ENCODE measurements at regions not wholly inside any gene's neighbourhood (a gene's known extent, or its start where the extent isn't known, plus 50 kb on each side); places are given as distances from the start of the nearest gene placed in this dataset.

DNA sequence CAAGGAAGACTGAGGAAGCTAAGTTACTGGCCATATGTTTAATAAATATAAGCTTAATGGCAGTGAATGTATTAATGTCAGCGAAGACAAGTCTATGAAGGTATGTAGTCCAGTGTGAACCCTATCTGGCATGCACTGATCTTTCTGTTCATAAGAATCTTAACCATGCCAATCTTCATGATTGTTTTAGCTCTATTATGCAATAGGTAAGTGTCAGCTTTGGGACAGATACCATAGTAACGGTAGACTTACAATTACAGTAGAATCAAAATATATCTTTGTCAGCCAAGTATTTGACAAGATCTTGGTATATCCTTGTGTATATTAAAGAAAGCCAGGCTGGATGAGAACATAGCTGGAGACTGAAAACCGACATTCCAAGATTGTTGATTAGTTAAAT, 428.5 kb downstream of the SPRY2 start:
- in situ Hi-C loops (cut with MboI) (no loop called here), intact Hi-C loops (cut with micrococcal nuclease; ENCODE audit: unreplicated experiment) (no loop called here)
- Histone ChIP-seq H2AFZ (ENCODE audit: control insufficient read depth, low read depth, low read length) (no peak overlapping the region), H3K9me3 (replicated peaks; ENCODE audit: control insufficient read depth, insufficient read depth, low read length) (no peaks in the 10 kb centered on the region), H3K4me1 (ENCODE audit: control insufficient read depth, insufficient read depth, low read length) (no peaks in the 10 kb centered on the region), H3K4me3 (no peak overlapping the region), H3K27ac (ENCODE audit: control insufficient read depth, insufficient read depth) (no peak overlapping the region), H4K20me1 (ENCODE audit: control insufficient read depth, insufficient read depth) (no peaks in the 10 kb centered on the region), H3K79me2 (ENCODE audit: control insufficient read depth, insufficient read depth, low read length) (no peaks in the 10 kb centered on the region), H3K36me3 (ENCODE audit: control insufficient read depth in 2 of 2, insufficient read depth in 2 of 2, low read length in 1 of 2) (no peaks in the 10 kb centered on the region), H3K27me3 (replicated peaks in 1 of 2; ENCODE audit: control insufficient read depth in 2 of 2, insufficient read depth in 2 of 2, low read length in 1 of 2) (no peaks in the 10 kb centered on the region), H3K4me2 (ENCODE audit: control insufficient read depth, insufficient read depth) (no peak overlapping the region), H3K9ac (ENCODE audit: control insufficient read depth, insufficient read depth, low read length) (no peak overlapping the region)
- ChIA-PET CTCF (interaction anchor here (0.9 to 1.6 kb wide), 8 partner anchors 24 to 633 kb away, joined by 3 to 5 read pairs (median 4); no protein-coding TSS in a partner anchor), RAD21 (ENCODE audit: unreplicated experiment) (no interaction called here), POLR2A (interaction anchor here (1.3 kb wide), 1 partner anchor 15 kb away, joined by 3 read pairs; no protein-coding TSS in a partner anchor), SMC1A (ENCODE audit: uncharacterized antibody, unreplicated experiment) (interaction anchor here (0.7 to 2.1 kb wide), 10 partner anchors 10 to 345 kb away, joined by 3 to 8 read pairs (median 4); no protein-coding TSS in a partner anchor)
- TF ChIP-seq, protein P1, sequence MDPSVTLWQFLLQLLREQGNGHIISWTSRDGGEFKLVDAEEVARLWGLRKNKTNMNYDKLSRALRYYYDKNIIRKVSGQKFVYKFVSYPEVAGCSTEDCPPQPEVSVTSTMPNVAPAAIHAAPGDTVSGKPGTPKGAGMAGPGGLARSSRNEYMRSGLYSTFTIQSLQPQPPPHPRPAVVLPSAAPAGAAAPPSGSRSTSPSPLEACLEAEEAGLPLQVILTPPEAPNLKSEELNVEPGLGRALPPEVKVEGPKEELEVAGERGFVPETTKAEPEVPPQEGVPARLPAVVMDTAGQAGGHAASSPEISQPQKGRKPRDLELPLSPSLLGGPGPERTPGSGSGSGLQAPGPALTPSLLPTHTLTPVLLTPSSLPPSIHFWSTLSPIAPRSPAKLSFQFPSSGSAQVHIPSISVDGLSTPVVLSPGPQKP (IDR thresholded peaks at IDR 0.05; ENCODE audit: low read depth, low read length), result no peak
- TF ChIP-seq, protein P2, sequence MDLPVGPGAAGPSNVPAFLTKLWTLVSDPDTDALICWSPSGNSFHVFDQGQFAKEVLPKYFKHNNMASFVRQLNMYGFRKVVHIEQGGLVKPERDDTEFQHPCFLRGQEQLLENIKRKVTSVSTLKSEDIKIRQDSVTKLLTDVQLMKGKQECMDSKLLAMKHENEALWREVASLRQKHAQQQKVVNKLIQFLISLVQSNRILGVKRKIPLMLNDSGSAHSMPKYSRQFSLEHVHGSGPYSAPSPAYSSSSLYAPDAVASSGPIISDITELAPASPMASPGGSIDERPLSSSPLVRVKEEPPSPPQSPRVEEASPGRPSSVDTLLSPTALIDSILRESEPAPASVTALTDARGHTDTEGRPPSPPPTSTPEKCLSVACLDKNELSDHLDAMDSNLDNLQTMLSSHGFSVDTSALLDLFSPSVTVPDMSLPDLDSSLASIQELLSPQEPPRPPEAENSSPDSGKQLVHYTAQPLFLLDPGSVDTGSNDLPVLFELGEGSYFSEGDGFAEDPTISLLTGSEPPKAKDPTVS (IDR thresholded peaks at IDR 0.05; ENCODE audit: low read depth, low read length), result no peak
- no peak for TF ChIP-seq MYB (IDR thresholded peaks at IDR 0.05; ENCODE audit: borderline replicate concordance, low read depth, low read length)
- TF ChIP-seq EP300 (IDR thresholded peaks at IDR 0.05; ENCODE audit: borderline replicate concordance in 1 of 2, control insufficient read depth in 1 of 2, low read depth in 2 of 2, low read length in 2 of 2), result no peak
- BruUV-seq (replicated peaks), result no TSS peak
- DNase-seq (ENCODE audit: low read depth, low spot score) (no peak), FAIRE-seq (no peak), ATAC-seq (no peak)
- 9% methylated on average over 3 of the region's 3 CpGs for WGBS (ENCODE audit: insufficient coverage, insufficient replicate concordance, low lambda C conversion rate, missing lambda C conversion rate)

Data from GM12878 (cell line).